ENCODE measurements at regions not wholly inside any gene's neighbourhood (a gene's known extent, or its start where the extent isn't known, plus 50 kb on each side); places are given as distances from the start of the nearest gene placed in this dataset.

- TF ChIP-seq, protein P1, sequence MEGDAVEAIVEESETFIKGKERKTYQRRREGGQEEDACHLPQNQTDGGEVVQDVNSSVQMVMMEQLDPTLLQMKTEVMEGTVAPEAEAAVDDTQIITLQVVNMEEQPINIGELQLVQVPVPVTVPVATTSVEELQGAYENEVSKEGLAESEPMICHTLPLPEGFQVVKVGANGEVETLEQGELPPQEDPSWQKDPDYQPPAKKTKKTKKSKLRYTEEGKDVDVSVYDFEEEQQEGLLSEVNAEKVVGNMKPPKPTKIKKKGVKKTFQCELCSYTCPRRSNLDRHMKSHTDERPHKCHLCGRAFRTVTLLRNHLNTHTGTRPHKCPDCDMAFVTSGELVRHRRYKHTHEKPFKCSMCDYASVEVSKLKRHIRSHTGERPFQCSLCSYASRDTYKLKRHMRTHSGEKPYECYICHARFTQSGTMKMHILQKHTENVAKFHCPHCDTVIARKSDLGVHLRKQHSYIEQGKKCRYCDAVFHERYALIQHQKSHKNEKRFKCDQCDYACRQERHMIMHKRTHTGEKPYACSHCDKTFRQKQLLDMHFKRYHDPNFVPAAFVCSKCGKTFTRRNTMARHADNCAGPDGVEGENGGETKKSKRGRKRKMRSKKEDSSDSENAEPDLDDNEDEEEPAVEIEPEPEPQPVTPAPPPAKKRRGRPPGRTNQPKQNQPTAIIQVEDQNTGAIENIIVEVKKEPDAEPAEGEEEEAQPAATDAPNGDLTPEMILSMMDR (IDR thresholded peaks at IDR 0.05 in 2 of 3, conservative IDR thresholded peaks at IDR 0.05 in 1 of 3; ENCODE audit: borderline replicate concordance in 1 of 3, insufficient read depth in 1 of 3, low read depth in 2 of 3, low read length in 2 of 3) = no peak
- TF ChIP-seq TCF7L2 (IDR thresholded peaks at IDR 0.05; ENCODE audit: borderline replicate concordance, extremely low read depth, insufficient read depth, insufficient read length) (no peak), RAD21 (IDR thresholded peaks at IDR 0.05; ENCODE audit: low read depth) (no peak), JUND (IDR thresholded peaks at IDR 0.05) (no peak), POLR2A (IDR thresholded peaks at IDR 0.05; ENCODE audit: borderline replicate concordance, extremely low read depth, insufficient read depth, insufficient read length) (no peak), POLR2AphosphoS5 (IDR thresholded peaks at IDR 0.05; ENCODE audit: low read depth, low read length) (no peak), ZNF274 (IDR thresholded peaks at IDR 0.05; ENCODE audit: low read depth, low read length) (no peak), EZH2phosphoT487 (IDR thresholded peaks at IDR 0.05; ENCODE audit: borderline replicate concordance) (no peak), SIN3A (IDR thresholded peaks at IDR 0.05; ENCODE audit: low read depth) (no peak), ZBTB33 (IDR thresholded peaks at IDR 0.05; ENCODE audit: extremely low read depth, insufficient replicate concordance, low read length) (no peak), YY1 (IDR thresholded peaks at IDR 0.05; ENCODE audit: extremely low read depth, insufficient replicate concordance, low read depth, low read length) (no peak), SP1 (IDR thresholded peaks at IDR 0.05; ENCODE audit: low read depth) (no peak), FOSL1 (IDR thresholded peaks at IDR 0.05; ENCODE audit: low read depth) (no peak)
- TF ChIP-seq, protein P2, sequence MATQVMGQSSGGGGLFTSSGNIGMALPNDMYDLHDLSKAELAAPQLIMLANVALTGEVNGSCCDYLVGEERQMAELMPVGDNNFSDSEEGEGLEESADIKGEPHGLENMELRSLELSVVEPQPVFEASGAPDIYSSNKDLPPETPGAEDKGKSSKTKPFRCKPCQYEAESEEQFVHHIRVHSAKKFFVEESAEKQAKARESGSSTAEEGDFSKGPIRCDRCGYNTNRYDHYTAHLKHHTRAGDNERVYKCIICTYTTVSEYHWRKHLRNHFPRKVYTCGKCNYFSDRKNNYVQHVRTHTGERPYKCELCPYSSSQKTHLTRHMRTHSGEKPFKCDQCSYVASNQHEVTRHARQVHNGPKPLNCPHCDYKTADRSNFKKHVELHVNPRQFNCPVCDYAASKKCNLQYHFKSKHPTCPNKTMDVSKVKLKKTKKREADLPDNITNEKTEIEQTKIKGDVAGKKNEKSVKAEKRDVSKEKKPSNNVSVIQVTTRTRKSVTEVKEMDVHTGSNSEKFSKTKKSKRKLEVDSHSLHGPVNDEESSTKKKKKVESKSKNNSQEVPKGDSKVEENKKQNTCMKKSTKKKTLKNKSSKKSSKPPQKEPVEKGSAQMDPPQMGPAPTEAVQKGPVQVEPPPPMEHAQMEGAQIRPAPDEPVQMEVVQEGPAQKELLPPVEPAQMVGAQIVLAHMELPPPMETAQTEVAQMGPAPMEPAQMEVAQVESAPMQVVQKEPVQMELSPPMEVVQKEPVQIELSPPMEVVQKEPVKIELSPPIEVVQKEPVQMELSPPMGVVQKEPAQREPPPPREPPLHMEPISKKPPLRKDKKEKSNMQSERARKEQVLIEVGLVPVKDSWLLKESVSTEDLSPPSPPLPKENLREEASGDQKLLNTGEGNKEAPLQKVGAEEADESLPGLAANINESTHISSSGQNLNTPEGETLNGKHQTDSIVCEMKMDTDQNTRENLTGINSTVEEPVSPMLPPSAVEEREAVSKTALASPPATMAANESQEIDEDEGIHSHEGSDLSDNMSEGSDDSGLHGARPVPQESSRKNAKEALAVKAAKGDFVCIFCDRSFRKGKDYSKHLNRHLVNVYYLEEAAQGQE (IDR thresholded peaks at IDR 0.05; ENCODE audit: low read depth) = no peak
Observed at GRCh38 chr6:76701610-76702009, 629.1 kb upstream of the IMPG1 start.
